ENCODE measurements at regions not wholly inside any gene's neighbourhood (a gene's known extent, or its start where the extent isn't known, plus 50 kb on each side); places are given as distances from the start of the nearest gene placed in this dataset.

- H3K4me1 Mint-ChIP-seq, result peaks cover 7 to 11% of the 10 kb centered on the region in 2 experiments; a peak in 3 of 4 replicates
Measured at GRCh38 chr7:136392856-136393255, 415.7 kb upstream of the MTPN start.

More at GRCh38 chr7:136392856-136393255, 415.7 kb upstream of the MTPN start:
- no peak overlapping the region for H3K4me2 ChIP-seq (ENCODE audit: insufficient read depth, insufficient read length, low read length)
- DNase-seq, result no peak
- peaks cover 4% of the 10 kb centered on the region for H3K27me3 Mint-ChIP-seq (ENCODE audit: low read depth)
- WGBS (ENCODE audit: extremely low coverage, insufficient read length, low lambda C conversion rate), result no CpG with 5 or more reads among the region's 2 CpGs
- no peaks in the 10 kb centered on the region for H4K20me1 ChIP-seq (ENCODE audit: control insufficient read depth, insufficient read depth, insufficient read length)
- no peak overlapping the region for H3K4ac ChIP-seq (ENCODE audit: low read depth, low read length)
- no peak overlapping the region for H2BK5ac ChIP-seq (ENCODE audit: insufficient read length, low read length)
- H3K4me3 Mint-ChIP-seq, result no peak overlapping the region
- no peak overlapping the region for H4K91ac ChIP-seq (ENCODE audit: insufficient read length, low read depth, low read length)
- H2BK120ac ChIP-seq (ENCODE audit: low read depth, low read length, poor library complexity, severe bottlenecking), result no peak overlapping the region
- no peak overlapping the region for H3K27ac Mint-ChIP-seq
- H2BK20ac ChIP-seq (ENCODE audit: low read depth, low read length, poor library complexity, severe bottlenecking), result no peak overlapping the region
- H3K23me2 ChIP-seq (ENCODE audit: insufficient read length, low read depth, low read length, poor library complexity, severe bottlenecking), result no peaks in the 10 kb centered on the region
- no peak overlapping the region for H3T11ph ChIP-seq (ENCODE audit: low read length)
- no peak overlapping the region for H2BK12ac ChIP-seq (ENCODE audit: insufficient read length, low read depth, low read length)
- H3K27ac ChIP-seq (ENCODE audit: insufficient read length, low read depth, low read length), result no peak overlapping the region
- H2AK5ac ChIP-seq (ENCODE audit: insufficient read length, low read length), result no peak overlapping the region
- H3K79me1 ChIP-seq (ENCODE audit: insufficient read depth, low read depth, low read length, poor library complexity, severe bottlenecking), result no peaks in the 10 kb centered on the region
- no peaks in the 10 kb centered on the region for H3K9me3 ChIP-seq (ENCODE audit: control insufficient read depth, low read depth, low read length)
- H3K4me1 ChIP-seq (ENCODE audit: insufficient read depth, low read length), result no peaks in the 10 kb centered on the region
- no peak overlapping the region for H3K9ac ChIP-seq (ENCODE audit: extremely low read depth, insufficient read length, low read length)
- no peak overlapping the region for H2BK15ac ChIP-seq (ENCODE audit: low read depth, low read length)
- no peak overlapping the region for H2AFZ ChIP-seq (ENCODE audit: low read length)
- no peak overlapping the region for H4K5ac ChIP-seq (ENCODE audit: insufficient read length, low read depth, low read length)
- no peak overlapping the region for H3K23ac ChIP-seq (ENCODE audit: insufficient read length, low read depth, low read length)
- no peak for TF ChIP-seq CTCF (conservative IDR thresholded peaks at IDR 0.05)
- no peaks in the 10 kb centered on the region for H3K36me3 Mint-ChIP-seq (ENCODE audit: insufficient read depth in 1 of 3, low read depth in 3 of 3)
- no peaks in the 10 kb centered on the region; a peak in 1 of 5 replicates for H3K9me3 Mint-ChIP-seq
- H3K79me2 ChIP-seq (ENCODE audit: insufficient read depth, low read length), result no peaks in the 10 kb centered on the region
- H3K56ac ChIP-seq (ENCODE audit: insufficient read length, low read depth, low read length), result no peak overlapping the region
- H3K27me3 ChIP-seq (ENCODE audit: insufficient read depth, low read length), result no peaks in the 10 kb centered on the region
- no peak overlapping the region for H4K8ac ChIP-seq (replicated peaks; ENCODE audit: insufficient read length, low read depth, low read length)
- H3K14ac ChIP-seq (ENCODE audit: insufficient read depth, low read length), result no peak overlapping the region
- H3K18ac ChIP-seq (ENCODE audit: insufficient read length, low read depth, low read length), result no peak overlapping the region
